WTC11 (cell line): ENCODE measurements at regions not wholly inside any gene's neighbourhood (a gene's known extent, or its start where the extent isn't known, plus 50 kb on each side); places are given as distances from the start of the nearest gene placed in this dataset.

Source experiments
- ATAC-seq: fragments of 200-7000 bp; cut with Tn5 transposase; 2 replicates; pipeline ENCODE4 v1.10.0; 2021; ENCODE audit warnings: mild to moderate bottlenecking, moderate library complexity
- CTCF ChIA-PET: fragments of 300-600 bp; sonication (Branson Sonifier 250); formaldehyde crosslinking; loops from one replicate; lab custom pipeline; 2021; ENCODE audit warnings: antibody characterized with exemption; lab: Charles Lee
- POLR2A ChIA-PET: fragments of 350-600 bp; sonication (Branson Sonifier 250); formaldehyde crosslinking; loops from one replicate; lab custom pipeline; 2021; ENCODE audit warnings: antibody characterized with exemption; lab: Charles Lee
- DNase-seq: peaks from one replicate; pipeline ENCODE4 v3.0.0; 2021; ENCODE audit warnings: low spot score
- H3K27ac Mint-ChIP-seq: 2 replicates; pipeline ENCODE4 v1.8.0; 2021; ENCODE audit warnings: mixed read lengths
- H3K27me3 Mint-ChIP-seq: 2 replicates; pipeline ENCODE4 v1.8.0; 2021; ENCODE audit warnings: low read depth, mild to moderate bottlenecking, moderate library complexity, mixed read lengths
- H3K36me3 Mint-ChIP-seq: 2 replicates; pipeline ENCODE4 v1.8.0; 2021; ENCODE audit warnings: mixed read lengths
- H3K4me1 Mint-ChIP-seq: 2 replicates; pipeline ENCODE4 v1.8.0; 2022; ENCODE audit warnings: mixed read lengths
- H3K4me3 Mint-ChIP-seq: 2 replicates; pipeline ENCODE4 v1.8.0; 2021; ENCODE audit warnings: mild to moderate bottlenecking, moderate library complexity, mixed read lengths
- H3K9me3 Mint-ChIP-seq: 2 replicates; pipeline ENCODE4 v1.8.0; 2021; ENCODE audit warnings: mixed read lengths
- ELF4 ChIP-seq: sonication (generic); formaldehyde crosslinking; IDR thresholded peaks from 2 replicates; pipeline ENCODE4 v1.8.1; 2022; ENCODE audit warnings: low read depth, mild to moderate bottlenecking, moderate library complexity, missing genetic modification reagents
- ESRRA ChIP-seq: sonication (generic); formaldehyde crosslinking; IDR thresholded peaks from 2 replicates; pipeline ENCODE4 v1.8.1; 2022; ENCODE audit warnings: mild to moderate bottlenecking, missing genetic modification reagents, borderline replicate concordance
- FOXP1 ChIP-seq: sonication (generic); formaldehyde crosslinking; IDR thresholded peaks from 2 replicates; pipeline ENCODE4 v1.8.0; 2022; ENCODE audit warnings: missing genetic modification reagents, mild to moderate bottlenecking, moderate library complexity, borderline replicate concordance
- GABPB1 ChIP-seq: sonication (generic); formaldehyde crosslinking; IDR thresholded peaks from 2 replicates; pipeline ENCODE4 v1.8.1; 2023; ENCODE audit warnings: mild to moderate bottlenecking, missing genetic modification reagents
- HMGA2 ChIP-seq: fragments of 250-450 bp; sonication (Bioruptor Pico); IDR thresholded peaks from 2 replicates; pipeline ENCODE4 v1.4.0; 2021; ENCODE audit warnings: mild to moderate bottlenecking, moderate library complexity
- MYBL2 ChIP-seq: sonication (generic); formaldehyde crosslinking; IDR thresholded peaks from 2 replicates; pipeline ENCODE4 v1.8.1; 2023; ENCODE audit warnings: mild to moderate bottlenecking, moderate library complexity, missing genetic modification reagents
- NFATC4 ChIP-seq: fragments of 250-450 bp; sonication (Bioruptor Pico); IDR thresholded peaks from 2 replicates; pipeline ENCODE4 v1.9.0; 2021; ENCODE audit warnings: mild to moderate bottlenecking
- NR1H2 ChIP-seq: sonication (generic); formaldehyde crosslinking; IDR thresholded peaks from 2 replicates; pipeline ENCODE4 v1.9.0; 2021; ENCODE audit warnings: mild to moderate bottlenecking, moderate library complexity, missing genetic modification reagents
- OVOL2 ChIP-seq: fragments of 250-450 bp; sonication (Bioruptor Pico); IDR thresholded peaks from 2 replicates; pipeline ENCODE4 v1.9.0; 2021; ENCODE audit warnings: mild to moderate bottlenecking, borderline replicate concordance
- SMAD3 ChIP-seq: sonication (generic); formaldehyde crosslinking; IDR thresholded peaks from 2 replicates; pipeline ENCODE4 v1.8.0; 2022; ENCODE audit warnings: missing genetic modification reagents, mild to moderate bottlenecking, borderline replicate concordance
- TP53 ChIP-seq: sonication (generic); formaldehyde crosslinking; IDR thresholded peaks from 2 replicates; pipeline ENCODE4 v1.8.1; 2023; ENCODE audit warnings: mild to moderate bottlenecking, missing genetic modification reagents
- ZNF263 ChIP-seq: sonication (generic); formaldehyde crosslinking; IDR thresholded peaks from 2 replicates; pipeline ENCODE4 v1.8.1; 2022; ENCODE audit warnings: low read depth, mild to moderate bottlenecking, moderate library complexity, missing genetic modification reagents
- ZNF416 ChIP-seq: fragments of 250-450 bp; sonication (Bioruptor Pico); IDR thresholded peaks from 2 replicates; pipeline ENCODE4 v1.9.0; 2021; ENCODE audit warnings: mild to moderate bottlenecking, inconsistent platforms
- TF ChIP-seq, protein P1 (sequence below): fragments of 250-450 bp; sonication (Bioruptor Pico); IDR thresholded peaks from 2 replicates; pipeline ENCODE4 v1.9.0; 2021; ENCODE audit warnings: moderate library complexity, mild to moderate bottlenecking, inconsistent platforms, borderline replicate concordance
- TF ChIP-seq, protein P2 (sequence below): sonication (generic); formaldehyde crosslinking; IDR thresholded peaks from 2 replicates; pipeline ENCODE4 v1.8.0; 2022; ENCODE audit warnings: mild to moderate bottlenecking, missing genetic modification reagents
- TF ChIP-seq, protein P3 (sequence below): sonication (generic); formaldehyde crosslinking; IDR thresholded peaks from 2 replicates; pipeline ENCODE4 v1.8.1; 2022; ENCODE audit warnings: low read depth, missing genetic modification reagents, borderline replicate concordance
- TF ChIP-seq, protein P4 (sequence below): sonication (generic); formaldehyde crosslinking; IDR thresholded peaks from 2 replicates; pipeline ENCODE4 v1.8.1; 2023; ENCODE audit warnings: mild to moderate bottlenecking, missing genetic modification reagents, moderate library complexity
- TF ChIP-seq, protein P5 (sequence below): fragments of 250-450 bp; sonication (Bioruptor Pico); IDR thresholded peaks from 2 replicates; pipeline ENCODE4 v1.8.0; 2021; ENCODE audit warnings: mild to moderate bottlenecking
- TF ChIP-seq, protein P6 (sequence below): sonication (generic); formaldehyde crosslinking; IDR thresholded peaks from 2 replicates; pipeline ENCODE4 v1.8.1; 2023; ENCODE audit warnings: mild to moderate bottlenecking, missing genetic modification reagents, borderline replicate concordance
- TF ChIP-seq, protein P7 (sequence below): sonication (generic); formaldehyde crosslinking; IDR thresholded peaks from 2 replicates; pipeline ENCODE4 v1.8.1; 2023; ENCODE audit warnings: mild to moderate bottlenecking, missing genetic modification reagents, moderate library complexity

DNA sequence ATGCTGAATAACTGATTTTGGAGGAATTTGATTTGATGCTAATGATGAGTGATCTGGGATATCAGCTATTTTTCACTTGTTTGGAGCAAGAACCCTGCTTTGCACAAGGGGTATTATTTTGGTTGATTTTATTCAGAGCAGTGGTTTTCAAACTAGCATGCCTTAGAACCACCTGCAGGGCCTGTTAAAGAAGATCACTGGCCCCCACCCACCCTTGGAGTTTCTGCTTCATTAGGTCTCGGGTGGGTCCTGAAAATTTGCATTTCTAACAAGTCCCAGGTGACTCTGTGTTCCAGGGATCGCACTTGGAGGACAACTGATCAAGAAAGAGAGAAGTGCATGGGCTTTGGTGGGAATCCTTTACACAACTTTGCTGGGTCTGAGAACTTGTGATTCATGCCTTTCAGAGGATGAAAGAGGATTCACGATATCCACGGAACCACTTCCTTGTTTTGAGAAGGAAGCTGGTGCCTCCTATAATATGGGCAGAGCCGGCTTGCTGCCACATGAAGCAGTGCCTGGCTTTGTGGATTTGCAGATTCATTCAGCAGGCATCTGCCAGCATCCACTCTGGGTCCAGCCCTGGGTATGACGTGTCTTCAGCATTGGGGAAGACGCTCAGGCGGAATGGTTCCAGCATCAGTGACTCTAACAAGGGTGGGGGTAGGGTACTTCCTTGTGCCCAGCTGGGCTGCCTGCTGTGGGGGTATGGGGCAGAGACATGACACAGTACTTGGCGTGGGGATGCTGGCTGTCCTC lies 106.6 kb upstream of the PITX1 start:
- TF ChIP-seq, protein P1, sequence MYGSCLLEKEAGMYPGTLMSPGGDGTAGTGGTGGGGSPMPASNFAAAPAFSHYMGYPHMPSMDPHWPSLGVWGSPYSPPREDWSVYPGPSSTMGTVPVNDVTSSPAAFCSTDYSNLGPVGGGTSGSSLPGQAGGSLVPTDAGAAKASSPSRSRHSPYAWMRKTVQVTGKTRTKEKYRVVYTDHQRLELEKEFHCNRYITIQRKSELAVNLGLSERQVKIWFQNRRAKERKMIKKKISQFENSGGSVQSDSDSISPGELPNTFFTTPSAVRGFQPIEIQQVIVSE: no peak
- no peaks in the 10 kb centered on the region for H3K36me3 Mint-ChIP-seq
- POLR2A ChIA-PET: no interaction called here
- DNase-seq (no peak), ATAC-seq (no peak)
- no peak overlapping the region for H3K27ac Mint-ChIP-seq
- peaks cover 8% of the 10 kb centered on the region for H3K9me3 Mint-ChIP-seq
- no peak overlapping the region for H3K4me3 Mint-ChIP-seq
- H3K4me1 Mint-ChIP-seq: 0 out of 2 replicates have a peak, but pooled peaks cover 2% of the 10 kb centered on the region
- CTCF ChIA-PET: no interaction called here
- H3K27me3 Mint-ChIP-seq: no peaks in the 10 kb centered on the region

DNA sequence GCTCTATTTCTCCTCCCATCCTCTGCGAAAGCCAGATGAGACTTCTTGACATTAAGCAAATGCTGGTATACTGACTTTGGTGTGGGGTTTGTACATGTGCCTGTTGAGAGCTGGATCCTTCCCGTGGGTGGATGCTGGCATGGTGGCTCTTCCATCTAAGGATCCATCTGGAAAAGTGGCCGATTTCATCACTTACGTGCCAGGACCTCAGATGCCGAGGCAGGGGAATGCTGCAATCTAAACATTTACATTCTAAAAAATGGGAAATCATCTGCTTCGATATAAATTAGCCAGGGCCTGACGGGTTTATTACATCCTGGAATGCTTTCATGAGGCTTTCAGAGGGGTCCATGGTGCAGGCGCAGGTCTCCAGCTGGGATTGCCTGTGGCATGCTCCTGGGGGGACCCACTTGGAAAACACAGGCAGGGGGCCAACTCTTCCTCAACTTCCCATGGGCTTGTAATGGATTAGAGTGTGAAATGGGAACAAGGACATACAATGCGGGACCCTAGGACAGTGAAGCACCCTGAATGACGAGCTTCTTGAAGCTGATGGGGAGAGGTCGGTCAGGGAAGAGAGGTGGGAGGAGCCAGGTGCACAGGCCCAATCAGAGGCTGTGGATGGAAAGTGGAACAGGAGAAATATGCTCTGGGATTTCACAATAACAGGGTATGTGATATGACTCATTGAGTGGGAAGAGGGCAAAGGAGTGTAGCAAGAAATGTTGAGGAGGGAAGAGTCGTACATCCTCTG lies 105.5 kb upstream of the PITX1 start:
- H3K4me1 Mint-ChIP-seq: 0 out of 2 replicates have a peak, but pooled peaks cover 2% of the 10 kb centered on the region
- H3K4me3 Mint-ChIP-seq: no peak overlapping the region
- H3K36me3 Mint-ChIP-seq: no peaks in the 10 kb centered on the region
- TF ChIP-seq ZNF416 (CRISPR knock-in tag) (no peak), ELF4 (CRISPR knock-in tag) (no peak), NFATC4 (no peak), TP53 (CRISPR knock-in tag) (no peak), NR1H2 (CRISPR knock-in tag) (no peak), ESRRA (CRISPR knock-in tag) (no peak)
- POLR2A ChIA-PET: no interaction called here
- 0 out of 2 replicates have a peak, but pooled peaks have one; percentile 38 for ATAC-seq
- DNase-seq: no peak
- no peak overlapping the region for H3K27ac Mint-ChIP-seq
- peaks cover 8% of the 10 kb centered on the region for H3K9me3 Mint-ChIP-seq
- H3K27me3 Mint-ChIP-seq: no peaks in the 10 kb centered on the region
- CTCF ChIA-PET: no interaction called here

DNA sequence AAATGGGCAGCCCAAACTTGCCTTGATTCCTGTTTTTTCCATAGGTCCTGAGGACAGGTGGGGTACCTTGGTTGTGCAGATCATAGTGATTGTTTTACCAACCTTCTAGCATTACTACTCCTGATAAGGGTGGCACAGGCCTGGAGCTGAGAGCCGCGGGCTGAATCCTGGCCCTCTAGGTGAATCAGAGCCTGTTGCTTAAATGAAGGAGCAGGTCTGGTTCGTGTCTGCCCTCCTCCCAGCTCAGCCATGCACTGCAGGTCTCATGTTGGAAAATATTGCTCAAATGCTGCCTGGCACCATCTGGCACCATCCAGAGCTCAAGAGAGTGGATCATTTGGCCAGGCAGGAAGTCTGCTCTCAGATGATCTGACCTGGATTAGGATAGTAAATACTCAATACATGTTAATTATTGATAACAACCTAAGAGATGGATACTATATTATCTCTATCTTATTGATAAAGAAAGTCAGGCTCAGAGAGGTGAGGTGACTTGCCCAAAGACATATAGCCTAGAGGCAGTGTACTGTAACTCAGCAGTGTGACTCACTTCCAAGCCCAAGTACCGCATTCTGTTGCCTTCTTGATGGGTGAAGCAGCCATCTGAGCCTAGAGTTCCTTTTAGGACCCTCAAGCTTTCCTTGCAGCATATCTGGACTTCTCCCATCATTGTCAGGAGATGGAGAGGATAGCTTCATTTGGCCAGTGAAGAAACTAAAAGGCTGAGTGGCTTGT lies 104.3 kb upstream of the PITX1 start:
- no peaks in the 10 kb centered on the region for H3K36me3 Mint-ChIP-seq
- H3K4me3 Mint-ChIP-seq: no peak overlapping the region
- no peak for DNase-seq
- no peak overlapping the region for H3K27ac Mint-ChIP-seq
- ATAC-seq: no peak
- no peaks in the 10 kb centered on the region for H3K9me3 Mint-ChIP-seq
- H3K4me1 Mint-ChIP-seq: 0 out of 2 replicates have a peak, but pooled peaks cover 2% of the 10 kb centered on the region
- POLR2A ChIA-PET: no interaction called here
- CTCF ChIA-PET: no interaction called here
- no peaks in the 10 kb centered on the region for H3K27me3 Mint-ChIP-seq
- TF ChIP-seq, protein P2, sequence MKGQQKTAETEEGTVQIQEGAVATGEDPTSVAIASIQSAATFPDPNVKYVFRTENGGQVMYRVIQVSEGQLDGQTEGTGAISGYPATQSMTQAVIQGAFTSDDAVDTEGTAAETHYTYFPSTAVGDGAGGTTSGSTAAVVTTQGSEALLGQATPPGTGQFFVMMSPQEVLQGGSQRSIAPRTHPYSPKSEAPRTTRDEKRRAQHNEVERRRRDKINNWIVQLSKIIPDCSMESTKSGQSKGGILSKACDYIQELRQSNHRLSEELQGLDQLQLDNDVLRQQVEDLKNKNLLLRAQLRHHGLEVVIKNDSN: no peak
- TF ChIP-seq, protein P3, sequence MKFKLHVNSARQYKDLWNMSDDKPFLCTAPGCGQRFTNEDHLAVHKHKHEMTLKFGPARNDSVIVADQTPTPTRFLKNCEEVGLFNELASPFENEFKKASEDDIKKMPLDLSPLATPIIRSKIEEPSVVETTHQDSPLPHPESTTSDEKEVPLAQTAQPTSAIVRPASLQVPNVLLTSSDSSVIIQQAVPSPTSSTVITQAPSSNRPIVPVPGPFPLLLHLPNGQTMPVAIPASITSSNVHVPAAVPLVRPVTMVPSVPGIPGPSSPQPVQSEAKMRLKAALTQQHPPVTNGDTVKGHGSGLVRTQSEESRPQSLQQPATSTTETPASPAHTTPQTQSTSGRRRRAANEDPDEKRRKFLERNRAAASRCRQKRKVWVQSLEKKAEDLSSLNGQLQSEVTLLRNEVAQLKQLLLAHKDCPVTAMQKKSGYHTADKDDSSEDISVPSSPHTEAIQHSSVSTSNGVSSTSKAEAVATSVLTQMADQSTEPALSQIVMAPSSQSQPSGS: no peak
- TF ChIP-seq, protein P4, sequence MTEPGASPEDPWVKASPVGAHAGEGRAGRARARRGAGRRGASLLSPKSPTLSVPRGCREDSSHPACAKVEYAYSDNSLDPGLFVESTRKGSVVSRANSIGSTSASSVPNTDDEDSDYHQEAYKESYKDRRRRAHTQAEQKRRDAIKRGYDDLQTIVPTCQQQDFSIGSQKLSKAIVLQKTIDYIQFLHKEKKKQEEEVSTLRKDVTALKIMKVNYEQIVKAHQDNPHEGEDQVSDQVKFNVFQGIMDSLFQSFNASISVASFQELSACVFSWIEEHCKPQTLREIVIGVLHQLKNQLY: no peak
- no peak for TF ChIP-seq FOXP1 (CRISPR knock-in tag)
- no peak for TF ChIP-seq MYBL2
- TF ChIP-seq, protein P5, sequence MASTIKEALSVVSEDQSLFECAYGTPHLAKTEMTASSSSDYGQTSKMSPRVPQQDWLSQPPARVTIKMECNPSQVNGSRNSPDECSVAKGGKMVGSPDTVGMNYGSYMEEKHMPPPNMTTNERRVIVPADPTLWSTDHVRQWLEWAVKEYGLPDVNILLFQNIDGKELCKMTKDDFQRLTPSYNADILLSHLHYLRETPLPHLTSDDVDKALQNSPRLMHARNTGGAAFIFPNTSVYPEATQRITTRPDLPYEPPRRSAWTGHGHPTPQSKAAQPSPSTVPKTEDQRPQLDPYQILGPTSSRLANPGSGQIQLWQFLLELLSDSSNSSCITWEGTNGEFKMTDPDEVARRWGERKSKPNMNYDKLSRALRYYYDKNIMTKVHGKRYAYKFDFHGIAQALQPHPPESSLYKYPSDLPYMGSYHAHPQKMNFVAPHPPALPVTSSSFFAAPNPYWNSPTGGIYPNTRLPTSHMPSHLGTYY: no peak
- TF ChIP-seq HMGA2 (CRISPR knock-in tag): no peak
- TF ChIP-seq, protein P6, sequence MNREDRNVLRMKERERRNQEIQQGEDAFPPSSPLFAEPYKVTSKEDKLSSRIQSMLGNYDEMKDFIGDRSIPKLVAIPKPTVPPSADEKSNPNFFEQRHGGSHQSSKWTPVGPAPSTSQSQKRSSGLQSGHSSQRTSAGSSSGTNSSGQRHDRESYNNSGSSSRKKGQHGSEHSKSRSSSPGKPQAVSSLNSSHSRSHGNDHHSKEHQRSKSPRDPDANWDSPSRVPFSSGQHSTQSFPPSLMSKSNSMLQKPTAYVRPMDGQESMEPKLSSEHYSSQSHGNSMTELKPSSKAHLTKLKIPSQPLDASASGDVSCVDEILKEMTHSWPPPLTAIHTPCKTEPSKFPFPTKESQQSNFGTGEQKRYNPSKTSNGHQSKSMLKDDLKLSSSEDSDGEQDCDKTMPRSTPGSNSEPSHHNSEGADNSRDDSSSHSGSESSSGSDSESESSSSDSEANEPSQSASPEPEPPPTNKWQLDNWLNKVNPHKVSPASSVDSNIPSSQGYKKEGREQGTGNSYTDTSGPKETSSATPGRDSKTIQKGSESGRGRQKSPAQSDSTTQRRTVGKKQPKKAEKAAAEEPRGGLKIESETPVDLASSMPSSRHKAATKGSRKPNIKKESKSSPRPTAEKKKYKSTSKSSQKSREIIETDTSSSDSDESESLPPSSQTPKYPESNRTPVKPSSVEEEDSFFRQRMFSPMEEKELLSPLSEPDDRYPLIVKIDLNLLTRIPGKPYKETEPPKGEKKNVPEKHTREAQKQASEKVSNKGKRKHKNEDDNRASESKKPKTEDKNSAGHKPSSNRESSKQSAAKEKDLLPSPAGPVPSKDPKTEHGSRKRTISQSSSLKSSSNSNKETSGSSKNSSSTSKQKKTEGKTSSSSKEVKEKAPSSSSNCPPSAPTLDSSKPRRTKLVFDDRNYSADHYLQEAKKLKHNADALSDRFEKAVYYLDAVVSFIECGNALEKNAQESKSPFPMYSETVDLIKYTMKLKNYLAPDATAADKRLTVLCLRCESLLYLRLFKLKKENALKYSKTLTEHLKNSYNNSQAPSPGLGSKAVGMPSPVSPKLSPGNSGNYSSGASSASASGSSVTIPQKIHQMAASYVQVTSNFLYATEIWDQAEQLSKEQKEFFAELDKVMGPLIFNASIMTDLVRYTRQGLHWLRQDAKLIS (CRISPR knock-in tag): no peak
- no peak for TF ChIP-seq SMAD3
- TF ChIP-seq, protein P7, sequence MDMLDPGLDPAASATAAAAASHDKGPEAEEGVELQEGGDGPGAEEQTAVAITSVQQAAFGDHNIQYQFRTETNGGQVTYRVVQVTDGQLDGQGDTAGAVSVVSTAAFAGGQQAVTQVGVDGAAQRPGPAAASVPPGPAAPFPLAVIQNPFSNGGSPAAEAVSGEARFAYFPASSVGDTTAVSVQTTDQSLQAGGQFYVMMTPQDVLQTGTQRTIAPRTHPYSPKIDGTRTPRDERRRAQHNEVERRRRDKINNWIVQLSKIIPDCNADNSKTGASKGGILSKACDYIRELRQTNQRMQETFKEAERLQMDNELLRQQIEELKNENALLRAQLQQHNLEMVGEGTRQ: no peak
- TF ChIP-seq ZNF263: no peak
- no peak for TF ChIP-seq OVOL2 (CRISPR knock-in tag)
- no peak for TF ChIP-seq GABPB1 (CRISPR knock-in tag)
